Ishikawa (cell line): ENCODE measurements at regions not wholly inside any gene's neighbourhood (a gene's known extent, or its start where the extent isn't known, plus 50 kb on each side); places are given as distances from the start of the nearest gene placed in this dataset.

ENCODE experiments used
- CEBPB ChIP-seq: IDR thresholded peaks from 2 replicates; pipeline ENCODE4 v1.6.1; 2012
- CREB1 ChIP-seq: IDR thresholded peaks from 2 replicates; pipeline ENCODE4 v1.6.1; 2012; ENCODE audit warnings: low read depth
- EGR1 ChIP-seq: IDR thresholded peaks from 2 replicates; pipeline ENCODE4 v1.6.1; 2012
- EP300 ChIP-seq: IDR thresholded peaks from 2 replicates; pipeline ENCODE4 v1.6.1; 2012; ENCODE audit warnings: borderline replicate concordance
- FOXM1 ChIP-seq: IDR thresholded peaks from 2 replicates; pipeline ENCODE4 v1.6.1; 2012; ENCODE audit warnings: low read depth, borderline replicate concordance
- MAX ChIP-seq: IDR thresholded peaks from 2 replicates; pipeline ENCODE4 v1.6.1; 2012
- NFIC ChIP-seq: IDR thresholded peaks from 2 replicates; pipeline ENCODE4 v1.6.1; 2012
- RAD21 ChIP-seq: IDR thresholded peaks from 2 replicates; pipeline ENCODE4 v1.6.1; 2012; ENCODE audit warnings: low read depth
- REST ChIP-seq: IDR thresholded peaks from 2 replicates; pipeline ENCODE4 v1.6.1; 2012; ENCODE audit warnings: low read depth, mild to moderate bottlenecking
- TAF1 ChIP-seq: IDR thresholded peaks from 2 replicates; pipeline ENCODE4 v1.6.1; 2012; ENCODE audit warnings: low read depth, mild to moderate bottlenecking
- TCF12 ChIP-seq: IDR thresholded peaks from 2 replicates; pipeline ENCODE4 v1.6.1; 2012; ENCODE audit warnings: low read depth
- TEAD4 ChIP-seq: IDR thresholded peaks from 2 replicates; pipeline ENCODE4 v1.6.1; 2012
- USF1 ChIP-seq: IDR thresholded peaks from 2 replicates; pipeline ENCODE4 v1.6.1; 2012
- YY1 ChIP-seq: IDR thresholded peaks from 2 replicates; pipeline ENCODE4 v1.6.1; 2012; ENCODE audit warnings: low read depth
- ZBTB7A ChIP-seq: IDR thresholded peaks from 2 replicates; pipeline ENCODE4 v1.6.1; 2012; ENCODE audit warnings: low read depth

DNA sequence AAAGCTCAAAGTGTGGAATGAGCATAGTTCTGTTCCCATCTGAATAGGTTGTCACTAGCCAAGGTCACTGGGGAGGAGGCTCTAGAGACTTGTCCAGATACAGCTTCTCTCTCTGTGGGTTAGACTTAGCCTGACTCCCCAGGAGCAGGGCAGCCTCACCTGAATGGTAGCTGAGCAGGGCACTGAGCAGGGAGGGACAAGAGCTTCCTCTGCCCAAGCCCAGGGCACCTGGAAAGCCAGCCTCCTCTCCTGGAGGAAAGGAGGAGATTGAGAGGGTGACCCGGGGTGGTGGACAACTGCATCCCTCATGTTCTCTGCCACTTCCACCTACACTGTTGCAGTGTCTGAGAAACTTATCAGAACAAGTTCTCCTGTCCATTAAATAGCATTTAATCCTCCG, 59.0 kb upstream of the F3 start:
- TF ChIP-seq NFIC: no peak
- TF ChIP-seq CEBPB: no peak
- no peak for TF ChIP-seq YY1
- TF ChIP-seq RAD21: no peak
- TF ChIP-seq USF1: no peak
- TF ChIP-seq TEAD4: no peak
- no peak for TF ChIP-seq CREB1
- TF ChIP-seq FOXM1: no peak
- no peak for TF ChIP-seq EP300
- no peak for TF ChIP-seq REST
- TF ChIP-seq ZBTB7A: no peak
- no peak for TF ChIP-seq TCF12
- no peak for TF ChIP-seq EGR1
- no peak for TF ChIP-seq MAX
- no peak for TF ChIP-seq TAF1

DNA sequence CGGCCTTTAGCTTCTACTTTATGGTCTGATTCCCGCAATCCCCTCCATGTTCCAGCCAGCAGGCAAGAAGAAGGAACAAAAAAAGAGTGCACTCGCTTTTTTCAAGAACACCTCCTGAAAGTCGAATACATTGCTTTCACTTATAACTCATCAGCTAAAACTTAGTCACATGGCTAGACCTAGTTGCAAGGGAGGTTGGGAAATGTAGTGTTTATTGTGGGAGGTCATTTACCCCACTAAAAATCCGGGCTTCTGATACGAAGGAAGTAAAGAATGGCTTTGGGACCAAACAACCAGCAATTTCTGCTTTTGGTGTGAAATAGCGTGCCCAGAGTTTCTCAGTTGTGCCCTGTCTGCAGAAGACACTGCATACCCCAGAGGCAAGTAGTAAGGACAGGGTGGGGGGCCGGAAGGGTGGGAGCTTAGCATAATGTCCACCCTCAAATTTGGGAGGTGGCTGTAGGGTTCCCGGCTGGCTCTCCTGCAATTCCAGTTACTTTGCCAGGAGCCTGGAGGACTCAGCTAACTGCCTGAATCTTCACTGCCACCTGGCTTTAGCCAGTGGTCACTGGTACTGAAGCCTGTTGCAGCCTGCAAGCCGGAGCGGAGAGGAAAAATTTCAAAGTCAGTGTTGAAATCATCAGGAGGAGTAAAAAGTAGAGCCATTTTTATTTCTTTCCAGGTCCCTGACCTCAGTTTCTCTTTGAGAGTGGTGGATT, 57.7 kb upstream of the F3 start:
- no peak for TF ChIP-seq EGR1
- 0 out of 2 replicates have a peak, but pooled peaks have one; percentile 32 for TF ChIP-seq USF1
- peak; percentile 51 for TF ChIP-seq RAD21

GRCh38 chr1:94597701-94598100, 56.1 kb upstream of the F3 start:
- TF ChIP-seq MAX (no peak), NFIC (no peak), RAD21 (no peak), EP300 (no peak), YY1 (no peak), TAF1 (no peak), FOXM1 (no peak), CEBPB (no peak), ZBTB7A (no peak), EGR1 (no peak), REST (no peak), CREB1 (no peak), TEAD4 (no peak), USF1 (no peak), TCF12 (no peak)

DNA sequence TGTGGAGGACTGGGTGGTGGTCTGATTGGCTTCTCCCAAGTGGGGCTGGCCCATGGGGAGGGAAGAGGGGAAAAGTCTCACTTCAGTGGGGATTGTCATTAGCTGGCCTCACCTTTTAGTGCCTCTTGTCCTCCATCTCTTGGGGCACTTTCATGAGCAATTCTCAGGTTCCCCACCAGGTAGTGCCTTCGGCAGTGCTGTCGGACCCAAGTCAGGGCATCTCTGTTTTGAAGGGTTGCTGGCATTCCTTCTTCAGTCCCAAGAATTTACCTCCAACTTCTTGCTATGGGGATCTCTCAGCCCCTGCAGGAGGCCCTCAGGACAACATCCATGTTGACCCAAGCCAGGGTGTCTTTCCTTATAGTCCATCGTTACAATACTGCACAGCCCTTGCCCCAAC, 54.7 kb upstream of the F3 start:
- TF ChIP-seq TCF12: no peak
- TF ChIP-seq REST: no peak
- TF ChIP-seq YY1: no peak
- no peak for TF ChIP-seq ZBTB7A
- TF ChIP-seq USF1: no peak
- no peak for TF ChIP-seq CREB1
- no peak for TF ChIP-seq EGR1
- TF ChIP-seq NFIC: no peak
- no peak for TF ChIP-seq EP300
